ENCODE measurements at regions not wholly inside any gene's neighbourhood (a gene's known extent, or its start where the extent isn't known, plus 50 kb on each side); places are given as distances from the start of the nearest gene placed in this dataset.

GRCh38 chrX:55142206-55142918 lies 53.5 kb downstream of the PAGE2 start:
- Histone ChIP-seq H3K9me3 (ENCODE audit: low read length) (no peaks in the 10 kb centered on the region), H3K4me2 (ENCODE audit: low read length) (no peak overlapping the region), H3K4me1 (ENCODE audit: insufficient read depth, low read length) (no peaks in the 10 kb centered on the region), H3K27me3 (ENCODE audit: low read length) (no peaks in the 10 kb centered on the region), H3K9me2 (replicated peaks; ENCODE audit: low read length) (no peaks in the 10 kb centered on the region), H3F3A (ENCODE audit: low read length, unreplicated experiment) (no peaks in the 10 kb centered on the region), H3K27ac (ENCODE audit: low read length) (no peak overlapping the region), H3K79me2 (ENCODE audit: low read length) (no peaks in the 10 kb centered on the region), H4K20me1 (ENCODE audit: low read length) (no peaks in the 10 kb centered on the region), H3K4me3 (ENCODE audit: low read length) (no peak overlapping the region), H3K36me3 (ENCODE audit: low read depth, low read length) (no peaks in the 10 kb centered on the region), H3K9ac (ENCODE audit: low read length) (no peak overlapping the region), H2AFZ (ENCODE audit: low read length) (no peak overlapping the region)
- ChIA-PET POLR2A (ENCODE audit: unreplicated experiment) (no interaction called here), CTCF (no interaction called here)
- BruUV-seq (replicated peaks): no TSS peak
- ATAC-seq (no peak), DNase-seq (no peak)
- intact Hi-C loops (cut with micrococcal nuclease): no loop called here
- TF ChIP-seq EZH2phosphoT487 (IDR thresholded peaks at IDR 0.05; ENCODE audit: borderline replicate concordance, low read length): no peak

- ChIA-PET POLR2A (ENCODE audit: unreplicated experiment) (no interaction called here), CTCF (no interaction called here)
- Histone ChIP-seq H3K9me3 (ENCODE audit: low read length) (no peaks in the 10 kb centered on the region), H3K79me2 (ENCODE audit: low read length) (no peaks in the 10 kb centered on the region), H3K9me2 (replicated peaks; ENCODE audit: low read length) (no peaks in the 10 kb centered on the region), H3K27ac (ENCODE audit: low read length) (no peak overlapping the region), H3K27me3 (ENCODE audit: low read length) (no peaks in the 10 kb centered on the region), H2AFZ (ENCODE audit: low read length) (no peak overlapping the region), H3K36me3 (ENCODE audit: low read depth, low read length) (no peaks in the 10 kb centered on the region), H3K4me1 (ENCODE audit: insufficient read depth, low read length) (no peaks in the 10 kb centered on the region), H3K9ac (ENCODE audit: low read length) (no peak overlapping the region), H3K4me2 (ENCODE audit: low read length) (no peak overlapping the region), H4K20me1 (ENCODE audit: low read length) (no peaks in the 10 kb centered on the region), H3K4me3 (ENCODE audit: low read length) (no peak overlapping the region), H3F3A (ENCODE audit: low read length, unreplicated experiment) (no peaks in the 10 kb centered on the region)
- BruUV-seq (replicated peaks): no TSS peak
- DNase-seq: no peak
- intact Hi-C loops (cut with micrococcal nuclease): no loop called here
- ATAC-seq: no peak
- TF ChIP-seq EZH2phosphoT487 (IDR thresholded peaks at IDR 0.05; ENCODE audit: borderline replicate concordance, low read length) (no peak), EZH2 (IDR thresholded peaks at IDR 0.05; ENCODE audit: low read length, unreplicated experiment) (no peak), CTCF (conservative IDR thresholded peaks at IDR 0.05; ENCODE audit: low read depth, low read length) (no peak)
Observed at GRCh38 chrX:55142919-55143310, 54.1 kb downstream of the PAGE2 start.

GRCh38 chrX:55143621-55144020 lies 54.8 kb downstream of the PAGE2 start:
- Histone ChIP-seq H4K20me1 (ENCODE audit: low read length) (no peaks in the 10 kb centered on the region), H3K27ac (ENCODE audit: low read length) (no peak overlapping the region), H3K36me3 (ENCODE audit: low read depth, low read length) (no peaks in the 10 kb centered on the region), H2AFZ (ENCODE audit: low read length) (no peak overlapping the region), H3K4me2 (ENCODE audit: low read length) (no peak overlapping the region), H3K4me3 (ENCODE audit: low read length) (no peak overlapping the region), H3K9ac (ENCODE audit: low read length) (no peak overlapping the region), H3K4me1 (ENCODE audit: insufficient read depth, low read length) (no peaks in the 10 kb centered on the region), H3K9me3 (ENCODE audit: low read length) (no peaks in the 10 kb centered on the region), H3K79me2 (ENCODE audit: low read length) (no peaks in the 10 kb centered on the region), H3K9me2 (replicated peaks; ENCODE audit: low read length) (no peaks in the 10 kb centered on the region), H3K27me3 (ENCODE audit: low read length) (no peaks in the 10 kb centered on the region), H3F3A (ENCODE audit: low read length, unreplicated experiment) (no peaks in the 10 kb centered on the region)
- intact Hi-C loops (cut with micrococcal nuclease): no loop called here
- POLR2A ChIA-PET (ENCODE audit: unreplicated experiment): no interaction called here
- no TSS peak for BruUV-seq (replicated peaks)
- no peak for DNase-seq
- CTCF ChIA-PET: no interaction called here
- no peak for ATAC-seq
- no peak for TF ChIP-seq EZH2 (IDR thresholded peaks at IDR 0.05; ENCODE audit: low read length, unreplicated experiment)
- TF ChIP-seq EZH2phosphoT487 (IDR thresholded peaks at IDR 0.05; ENCODE audit: borderline replicate concordance, low read length): no peak
- no peak for TF ChIP-seq CTCF (conservative IDR thresholded peaks at IDR 0.05; ENCODE audit: low read depth, low read length)

All from PC-3 (cell line).